Right ventricle myocardium inferior (tissue), 1 donor: ENCODE measurements at regions not wholly inside any gene's neighbourhood (a gene's known extent, or its start where the extent isn't known, plus 50 kb on each side); places are given as distances from the start of the nearest gene placed in this dataset.

Experiments used
- ATAC-seq: fragments of 200-7000 bp; cut with Tn5 transposase; one replicate; pipeline ENCODE4 v1.9.1; 2020; ENCODE audit warnings: mild to moderate bottlenecking, moderate library complexity
- DNase-seq: peaks from one replicate; pipeline ENCODE4 v3.0.0; 2021; ENCODE audit errors: missing footprints
- intact Hi-C: fragments of 100-400 bp; cut with DNase I; formaldehyde crosslinking; loops from one replicate; pipeline ENCODE4 v1.11.0; 2022
- donor health status: DM: no; HTN: yes; CAD: no; lungs with severe emphysema.

DNA sequence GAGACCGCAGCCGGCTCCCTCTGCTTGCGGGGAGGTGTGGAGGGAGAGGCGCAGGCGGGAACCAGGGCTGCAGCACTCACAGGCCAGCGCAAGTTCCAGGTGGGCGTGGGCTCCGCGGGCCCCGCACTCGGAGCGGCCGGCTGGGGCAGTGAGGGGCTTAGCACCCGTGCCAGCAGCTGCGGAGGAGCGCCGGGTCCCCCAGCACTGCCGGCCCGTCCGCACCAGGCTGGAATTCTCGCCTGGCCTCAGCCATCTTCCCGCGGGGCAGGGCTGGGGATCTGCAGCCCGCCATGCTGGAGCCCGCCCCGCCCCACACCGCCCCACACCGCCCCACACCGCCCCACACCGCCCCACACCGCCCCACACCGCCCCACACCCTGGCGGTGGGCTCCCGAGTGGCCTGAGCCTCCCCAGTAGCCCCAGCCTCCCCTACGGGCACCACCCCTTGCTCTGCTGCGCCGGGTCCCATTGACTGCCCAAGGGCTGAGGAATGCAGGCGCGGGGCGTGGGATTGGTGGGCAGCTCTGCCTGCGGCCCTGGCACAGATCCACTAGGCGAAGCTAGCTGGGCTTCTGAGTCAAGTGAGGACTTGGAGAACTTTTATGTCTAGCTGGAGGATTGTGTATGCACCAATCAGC is 123.9 kb upstream of the MGAT5 start:
- intact Hi-C loops: no loop called here
- DNase-seq (no peak), ATAC-seq (no peak)

DNA sequence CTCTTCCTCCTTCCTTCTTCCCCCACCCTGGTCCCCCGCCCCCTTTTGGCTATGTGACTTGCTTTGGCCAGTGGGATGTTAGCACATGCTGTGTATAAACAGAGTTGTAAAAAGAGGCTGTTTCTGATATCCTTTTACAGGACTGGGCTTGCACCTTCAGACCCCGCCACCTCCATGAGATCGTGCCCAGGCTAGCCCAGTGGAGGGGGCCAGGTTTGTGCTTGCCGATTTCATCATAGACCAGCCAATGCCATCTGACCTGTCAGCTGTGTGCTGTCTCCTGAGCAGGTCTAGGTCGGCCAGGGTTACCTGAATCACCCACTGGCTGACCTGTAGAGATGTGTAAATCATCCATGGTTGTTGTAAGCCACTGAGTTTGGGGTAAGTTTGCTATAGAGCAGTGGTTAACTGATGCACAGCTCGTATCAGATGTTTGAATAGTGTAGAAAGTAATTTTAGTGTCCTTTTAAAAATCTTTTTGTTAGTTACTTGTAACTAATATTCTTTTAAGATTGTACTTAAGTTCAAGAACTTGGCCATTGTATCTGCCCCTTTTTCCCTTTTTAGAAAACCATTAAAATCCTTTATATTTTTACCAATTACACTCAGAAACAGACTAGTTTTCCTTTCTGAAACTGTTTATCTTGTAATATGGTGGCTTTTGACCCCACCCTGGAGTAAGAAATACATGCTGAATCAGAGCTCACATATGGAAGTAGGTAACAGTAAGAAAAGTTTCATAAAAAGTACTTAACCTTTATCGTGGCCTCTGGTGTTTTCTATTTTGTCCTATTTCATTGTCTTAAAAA is 122.0 kb upstream of the MGAT5 start:
- DNase-seq (no peak), ATAC-seq (no peak)
- intact Hi-C loops: no loop called here

GRCh38 chr2:134132490-134132857 is 121.4 kb upstream of the MGAT5 start:
- ATAC-seq (no peak), DNase-seq (no peak)
- intact Hi-C loops: no loop called here

DNA sequence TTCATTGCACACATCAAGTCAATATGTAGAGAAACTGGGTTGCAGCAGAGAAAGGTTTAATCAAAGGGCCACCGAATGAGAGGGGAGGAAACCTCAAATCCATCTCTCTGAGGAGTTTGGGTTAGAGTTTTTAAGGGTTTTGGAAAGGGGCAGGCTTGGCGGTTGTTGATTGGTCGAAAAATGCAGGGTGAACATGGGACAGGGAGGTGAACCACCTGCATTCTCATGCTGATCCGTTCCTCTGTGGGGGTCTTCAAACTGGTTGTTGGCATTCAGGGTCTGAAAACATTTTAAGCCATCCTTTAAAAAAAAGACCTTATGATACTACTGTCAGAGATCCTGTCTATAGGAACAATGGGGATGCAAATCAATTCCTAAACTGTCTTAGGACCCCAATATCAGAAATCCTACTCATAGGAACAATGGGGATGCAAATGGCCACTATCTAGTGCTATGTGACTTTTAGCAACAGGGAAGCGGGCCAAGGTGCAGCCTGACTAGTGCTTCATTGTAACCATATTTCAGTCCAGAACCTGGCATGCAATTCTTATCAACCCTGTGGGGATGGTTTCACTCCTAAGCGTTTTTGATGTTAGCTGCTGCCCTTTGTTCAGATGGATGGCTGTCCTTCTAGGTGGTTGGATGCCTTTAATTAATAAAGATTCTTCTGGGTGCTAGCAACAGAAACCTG is 120.1 kb upstream of the MGAT5 start:
- intact Hi-C loops: no loop called here
- DNase-seq (no peak), ATAC-seq (no peak)

GRCh38 chr2:134134313-134134706 is 119.6 kb upstream of the MGAT5 start:
- intact Hi-C loops: no loop called here
- DNase-seq: no peak
- no peak for ATAC-seq

DNA sequence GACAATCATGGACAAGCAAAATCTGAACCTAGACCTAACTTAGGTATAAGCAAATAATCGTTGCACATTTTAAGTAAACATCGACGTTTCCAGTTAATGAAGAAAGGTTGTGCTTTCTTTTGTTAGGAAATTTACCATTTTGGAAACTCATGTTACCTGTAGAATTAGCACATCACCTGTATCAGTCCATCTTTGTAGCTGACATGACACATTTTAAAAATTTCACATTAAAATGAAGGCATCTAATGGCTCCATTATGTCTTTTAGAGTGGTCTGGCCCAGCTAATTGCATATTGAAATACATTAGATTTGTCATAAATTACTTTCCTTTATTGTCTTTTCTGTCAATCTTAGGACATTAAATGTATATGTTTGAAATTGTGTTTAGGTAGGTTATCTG is 119.0 kb upstream of the MGAT5 start:
- intact Hi-C loops: loop anchor here (5.0 kb wide), 2 partner anchors 37 to 122 kb away; no protein-coding TSS in a partner anchor
- no peak for ATAC-seq
- DNase-seq: no peak

DNA sequence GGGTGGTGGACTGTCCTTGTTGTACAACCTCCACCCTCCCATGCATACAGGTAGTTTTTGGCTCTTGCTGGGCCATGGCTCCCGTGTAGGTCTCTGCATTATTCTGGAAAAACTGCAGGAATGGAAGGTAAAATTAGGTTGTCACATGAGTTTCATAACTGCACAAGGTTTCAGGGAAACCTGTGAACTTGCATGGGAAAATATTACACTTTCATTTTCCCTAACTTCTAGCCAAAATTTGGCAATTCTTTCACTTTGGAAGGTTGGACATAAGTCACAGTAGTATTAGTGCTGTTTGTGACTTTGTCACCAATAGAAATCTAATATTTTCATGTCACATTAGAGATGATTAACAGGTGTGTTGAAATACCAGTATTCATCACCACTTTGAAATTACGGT is 118.1 kb upstream of the MGAT5 start:
- intact Hi-C loops: loop anchor here (5.0 kb wide), 2 partner anchors 37 to 122 kb away; no protein-coding TSS in a partner anchor
- no peak for ATAC-seq
- no peak for DNase-seq

DNA sequence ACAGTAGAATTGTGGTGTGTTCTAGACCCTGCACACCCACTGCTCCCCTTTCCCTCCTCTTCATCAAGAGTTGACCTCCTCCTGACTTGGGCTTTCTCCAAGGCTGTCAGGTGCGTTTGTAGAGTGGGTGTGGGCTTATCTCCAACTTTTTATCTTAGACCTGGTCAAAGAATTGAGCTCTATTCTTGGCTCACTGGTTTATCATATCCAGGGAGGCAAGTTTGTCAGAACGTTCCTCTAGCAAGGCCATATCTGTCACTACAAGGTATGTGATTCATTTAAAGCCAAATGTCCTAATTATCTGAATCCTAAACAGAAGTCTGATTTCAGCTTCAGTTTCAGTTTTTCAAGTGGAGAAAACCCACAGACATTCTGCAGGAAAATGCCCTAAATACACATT is 117.1 kb upstream of the MGAT5 start:
- peak; percentile 20 for ATAC-seq
- DNase-seq: no peak
- intact Hi-C loops: loop anchor here (5.0 kb wide), 2 partner anchors 36 to 121 kb away; no protein-coding TSS in a partner anchor

GRCh38 chr2:134137182-134137611 is 116.7 kb upstream of the MGAT5 start:
- intact Hi-C loops: loop anchor here (5.0 kb wide), 2 partner anchors 35 to 120 kb away; no protein-coding TSS in a partner anchor
- peak; percentile 51 for ATAC-seq
- no peak for DNase-seq

GRCh38 chr2:134138115-134138514 is 115.8 kb upstream of the MGAT5 start:
- DNase-seq (no peak), ATAC-seq (no peak)
- intact Hi-C loops: loop anchor here (5.0 kb wide), 2 partner anchors 34 to 119 kb away; no protein-coding TSS in a partner anchor

- ATAC-seq (peak; percentile 89), DNase-seq (no peak)
- intact Hi-C loops: loop anchor here (5.0 kb wide), 2 partner anchors 33 to 118 kb away; no protein-coding TSS in a partner anchor
Observed at GRCh38 chr2:134139611-134140010, 114.3 kb upstream of the MGAT5 start.

- ATAC-seq (no peak), DNase-seq (no peak)
- intact Hi-C loops: no loop called here
Observed at GRCh38 chr2:134140251-134140661, 113.6 kb upstream of the MGAT5 start.

DNA sequence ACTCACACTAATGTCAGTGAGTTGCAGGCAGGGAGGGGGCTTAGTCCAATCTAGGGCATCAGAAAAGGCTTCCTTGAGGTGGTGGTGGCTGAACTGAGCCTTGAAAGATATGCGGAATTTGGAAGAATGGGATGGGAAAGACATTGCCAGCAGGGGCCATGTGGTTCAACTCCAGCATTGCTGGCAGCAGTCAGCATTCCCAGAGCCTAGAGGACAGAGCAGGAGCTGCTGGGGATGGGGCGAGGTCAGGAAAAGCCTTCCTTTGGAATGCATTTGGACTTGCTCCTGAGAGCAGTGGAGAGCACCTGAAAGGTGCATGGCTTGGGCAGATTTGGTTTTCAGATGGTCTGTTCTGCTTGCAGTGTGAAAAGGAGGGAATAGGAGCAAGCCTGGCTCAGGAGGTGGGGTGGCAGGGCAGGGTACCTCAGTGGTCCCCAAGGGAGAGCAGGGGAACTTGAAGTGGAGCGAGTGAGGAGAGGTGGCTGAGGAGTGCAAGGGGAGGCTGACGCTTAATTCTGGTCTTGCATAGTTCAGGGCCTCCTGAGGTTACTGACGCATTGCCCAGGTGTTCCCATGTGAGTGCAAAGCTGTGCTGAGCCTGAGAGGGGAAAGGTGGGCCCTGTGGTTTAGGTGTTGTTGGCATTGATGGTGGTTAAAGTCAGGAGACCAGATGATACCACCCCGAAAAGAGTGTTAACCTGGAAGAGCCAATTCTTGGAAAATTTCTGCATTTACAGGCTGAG is 112.1 kb upstream of the MGAT5 start:
- ATAC-seq (no peak), DNase-seq (no peak)
- intact Hi-C loops: no loop called here

GRCh38 chr2:134142341-134142738 is 111.5 kb upstream of the MGAT5 start:
- intact Hi-C loops: no loop called here
- DNase-seq (no peak), ATAC-seq (no peak)

- intact Hi-C loops: no loop called here
- DNase-seq (no peak), ATAC-seq (no peak)
Observed at GRCh38 chr2:134142903-134143302, 111.0 kb upstream of the MGAT5 start.

DNA sequence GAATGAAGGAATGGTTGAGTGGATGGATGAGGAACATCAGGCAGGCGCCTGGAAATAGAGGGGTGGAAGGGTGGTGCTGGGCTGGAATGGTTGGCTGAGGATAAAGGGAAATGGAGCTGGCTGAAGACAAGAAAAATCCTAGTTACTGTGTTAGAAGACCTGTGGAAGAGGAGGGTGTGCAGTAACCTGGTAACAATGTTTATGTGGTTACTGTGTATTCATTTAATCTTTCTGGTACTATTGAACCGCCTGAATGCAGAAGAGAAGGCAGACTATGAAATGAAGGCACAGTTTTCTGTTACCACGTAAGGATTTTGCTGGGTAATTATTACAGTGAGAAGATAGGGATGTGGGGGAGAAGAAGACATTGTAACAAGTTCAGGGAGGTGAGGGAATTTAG is 110.3 kb upstream of the MGAT5 start:
- intact Hi-C loops: no loop called here
- no peak for DNase-seq
- no peak for ATAC-seq

- ATAC-seq (no peak), DNase-seq (no peak)
- intact Hi-C loops: no loop called here
Observed at GRCh38 chr2:134144081-134144596, 109.7 kb upstream of the MGAT5 start.

GRCh38 chr2:134144651-134145050 is 109.2 kb upstream of the MGAT5 start:
- intact Hi-C loops: no loop called here
- DNase-seq (no peak), ATAC-seq (no peak)

DNA sequence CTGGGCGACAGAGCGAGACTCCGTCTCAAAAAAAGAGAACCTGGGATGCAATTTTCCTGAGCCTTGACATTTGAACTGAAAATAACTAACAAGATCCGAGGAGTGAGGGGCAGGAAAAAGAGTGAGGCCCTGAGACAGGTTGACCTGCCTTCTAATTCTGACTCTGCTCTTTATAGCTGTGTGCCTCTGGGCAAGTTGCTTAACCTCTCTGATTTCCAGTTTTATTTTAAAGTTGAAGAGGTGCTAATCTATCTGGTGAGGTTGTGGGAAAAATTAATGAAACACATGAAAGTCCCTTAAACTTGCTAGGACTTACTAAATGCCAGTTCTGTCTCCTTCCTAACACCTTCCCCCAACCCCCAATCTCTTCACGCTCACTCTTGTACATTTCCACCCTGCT is 108.4 kb upstream of the MGAT5 start:
- DNase-seq (no peak), ATAC-seq (no peak)
- intact Hi-C loops: no loop called here
